GM12878 (cell line): ENCODE measurements at regions not wholly inside any gene's neighbourhood (a gene's known extent, or its start where the extent isn't known, plus 50 kb on each side); places are given as distances from the start of the nearest gene placed in this dataset.

Experiments
- ATAC-seq: fragments of 200-7000 bp; cut with Tn5 transposase; 3 replicates; pipeline ENCODE4 v1.9.1; 2020; ENCODE audit warnings: mild to moderate bottlenecking, moderate library complexity
- BruUV-seq: library from RNA; stranded (reverse); fragments of 400-500 nt; replicated peaks from 2 replicates; lab custom pipeline; 2021; lab: Mats Ljungman, UMichigan
- CTCF ChIA-PET: fragments of 300-600 bp; sonication (Branson Sonifier 250); formaldehyde crosslinking; extraction: SDS; loops from one replicate; lab custom pipeline; 2021; ENCODE audit warnings: inconsistent platforms; lab: Yijun Ruan, JAX
- POLR2A ChIA-PET: fragments of 350-600 bp; formaldehyde crosslinking; extraction: SDS; loops from one replicate; lab custom pipeline; 2021; ENCODE audit warnings: inconsistent platforms; lab: Charles Lee
- RAD21 ChIA-PET: fragments of 300-600 bp; sonication (Branson Sonifier 250); formaldehyde crosslinking; loops from one replicate; lab custom pipeline; 2023; ENCODE audit warnings: antibody characterized with exemption; ENCODE audit not compliant: unreplicated experiment; lab: Charles Lee
- SMC1A ChIA-PET: fragments of 300-600 bp; sonication (Branson Sonifier 250); formaldehyde crosslinking; loops from one replicate; lab custom pipeline; 2023; ENCODE audit not compliant: unreplicated experiment, uncharacterized antibody; lab: Charles Lee
- DNase-seq: peaks from one replicate; pipeline ENCODE4 v3.0.0-alpha.2; 2011; ENCODE audit warnings: low read depth, low spot score
- FAIRE-seq: peaks from 3 replicates; lab custom pipeline; 2011; peaks lifted over from hg19 to GRCh38; lab: Jason Lieb, UNC
- H2AFZ ChIP-seq: 2 replicates; pipeline ENCODE4 v1.6.0; 2011; ENCODE audit warnings: low read depth, low read length, control low read depth; ENCODE audit not compliant: control insufficient read depth
- H3K27ac ChIP-seq: 2 replicates; pipeline ENCODE4 v1.5.1; 2011; ENCODE audit warnings: control low read depth; ENCODE audit not compliant: control insufficient read depth, insufficient read depth
- H3K27me3 ChIP-seq, 2 experiments: replicated peaks in 1 of 2; 2 replicates each; pipeline versions ENCODE4 v1.6.0 to v1.6.1; 2011; ENCODE audit warnings: low read length in 1 of 2; ENCODE audit not compliant: control insufficient read depth in 2 of 2, insufficient read depth in 2 of 2
- H3K36me3 ChIP-seq, 2 experiments: 2 replicates each; pipeline ENCODE4 v1.5.1; 2011; ENCODE audit warnings: low read length in 1 of 2; ENCODE audit not compliant: control insufficient read depth in 2 of 2, insufficient read depth in 2 of 2
- H3K4me1 ChIP-seq: 2 replicates; pipeline ENCODE4 v1.6.1; 2011; ENCODE audit warnings: mild to moderate bottlenecking, low read length, moderate library complexity, mixed read lengths; ENCODE audit not compliant: control insufficient read depth, insufficient read depth
- H3K4me2 ChIP-seq: 2 replicates; pipeline ENCODE4 v1.6.0; 2011; ENCODE audit warnings: control low read depth; ENCODE audit not compliant: control insufficient read depth, insufficient read depth
- H3K4me3 ChIP-seq: fragments of 200-600 bp; sonication (generic); 2 replicates; pipeline ENCODE4 v1.5.1; 2016
- H3K79me2 ChIP-seq: 2 replicates; pipeline ENCODE4 v1.6.0; 2011; ENCODE audit warnings: low read length; ENCODE audit not compliant: control insufficient read depth, insufficient read depth
- H3K9ac ChIP-seq: 2 replicates; pipeline ENCODE4 v1.8.0; 2011; ENCODE audit warnings: low read length, control low read depth, mixed read lengths; ENCODE audit not compliant: control insufficient read depth, insufficient read depth
- H3K9me3 ChIP-seq: replicated peaks from 3 replicates; pipeline ENCODE4 v1.5.1; 2011; ENCODE audit warnings: mild to moderate bottlenecking, low read length; ENCODE audit not compliant: control insufficient read depth, insufficient read depth
- H4K20me1 ChIP-seq: 2 replicates; pipeline ENCODE4 v1.6.0; 2011; ENCODE audit not compliant: control insufficient read depth, insufficient read depth
- BCLAF1 ChIP-seq: fragments of 450-650 bp; IDR thresholded peaks from 2 replicates; pipeline ENCODE4 v1.6.1; 2017; ENCODE audit warnings: antibody characterized with exemption, mild to moderate bottlenecking, moderate library complexity
- JUND ChIP-seq: IDR thresholded peaks from 2 replicates; pipeline ENCODE4 v1.6.1; 2012; ENCODE audit warnings: low read depth, mild to moderate bottlenecking, low read length, improper control_type of control experiment, moderate library complexity
- MYC ChIP-seq: IDR thresholded peaks from 2 replicates; pipeline ENCODE4 v1.6.1; 2011; ENCODE audit warnings: mild to moderate bottlenecking, low read length, moderate library complexity, inconsistent platforms; ENCODE audit not compliant: insufficient read depth, insufficient replicate concordance, insufficient read length, severe bottlenecking
- NFYA ChIP-seq: IDR thresholded peaks from 2 replicates; pipeline ENCODE4 v1.6.1; 2011; ENCODE audit warnings: low read depth, mild to moderate bottlenecking, low read length, improper control_type of control experiment, borderline replicate concordance
- PBX3 ChIP-seq: IDR thresholded peaks from 2 replicates; pipeline ENCODE4 v1.6.1; 2011; ENCODE audit warnings: mild to moderate bottlenecking, low read depth, low read length, moderate library complexity; ENCODE audit not compliant: insufficient replicate concordance
- WGBS: methylation state at CpG from one replicate; pipeline ENCODE4 v1.1.6; 2016; ENCODE audit warnings: low lambda C conversion rate; ENCODE audit not compliant: insufficient replicate concordance, insufficient coverage; ENCODE audit errors: missing lambda C conversion rate; 5-methylcytosine and 5-hydroxymethylcytosine counted together
- in situ Hi-C: fragments of 300-500 bp; cut with MboI; formaldehyde crosslinking; loops from 9 replicates; pipeline ENCODE4 v1.14.3; 2018; ENCODE audit warnings: mixed read lengths
- intact Hi-C: fragments of 100-400 bp; cut with micrococcal nuclease; formaldehyde crosslinking; loops from one replicate; pipeline ENCODE4 v1.14.2; 2022; ENCODE audit not compliant: unreplicated experiment

- TF ChIP-seq PBX3 (no peak), NFYA (no peak)
Observed at GRCh38 chr2:48238381-48238780, 76.1 kb upstream of the FOXN2 start (continued).

- Histone ChIP-seq H3K79me2 (no peaks in the 10 kb centered on the region), H3K9ac (no peak overlapping the region), H3K4me1 (no peaks in the 10 kb centered on the region), H3K27ac (no peak overlapping the region), H3K36me3 (no peaks in the 10 kb centered on the region), H3K27me3 (no peaks in the 10 kb centered on the region), H4K20me1 (no peaks in the 10 kb centered on the region), H2AFZ (no peak overlapping the region), H3K4me3 (no peak overlapping the region), H3K4me2 (no peak overlapping the region), H3K9me3 (no peaks in the 10 kb centered on the region; the same call in 2 of the 3 replicates)
- no peak for DNase-seq
- POLR2A ChIA-PET, result no interaction called here
- in situ Hi-C loops (no loop called here), intact Hi-C loops (no loop called here)
- TF ChIP-seq MYC (no peak), JUND (no peak), BCLAF1 (no peak)
- SMC1A ChIA-PET, result no interaction called here
- WGBS, result 82% methylated on average over 9 of the region's 9 CpGs
- no TSS peak for BruUV-seq
- ATAC-seq, result no peak
- RAD21 ChIA-PET, result no interaction called here
- CTCF ChIA-PET, result no interaction called here
- FAIRE-seq, result no peak
Observed at GRCh38 chr2:48240912-48241311, 73.6 kb upstream of the FOXN2 start.
